Mesothelial cell of epicardium (in vitro differentiated cells): ENCODE measurements at regions not wholly inside any gene's neighbourhood (a gene's known extent, or its start where the extent isn't known, plus 50 kb on each side); places are given as distances from the start of the nearest gene placed in this dataset.
A peak's percentile ranks its signal among the peaks of the same experiment; 100 is the strongest.

Experiments used
- DNase-seq, 2 experiments: peaks; one replicate each; pipeline ENCODE4 v3.0.0; 2021; ENCODE audit warnings: low spot score in 2 of 2; ENCODE audit not compliant: unreplicated experiment in 2 of 2
- H3K27ac Mint-ChIP-seq: 2 replicates; pipeline ENCODE4 v1.8.0; 2021; ENCODE audit warnings: mixed read lengths
- H3K27me3 Mint-ChIP-seq: 2 replicates; pipeline ENCODE4 v1.8.0; 2021; ENCODE audit warnings: low read depth, mixed read lengths
- H3K36me3 Mint-ChIP-seq: 2 replicates; pipeline ENCODE4 v1.8.0; 2021; ENCODE audit warnings: mixed read lengths
- H3K4me1 Mint-ChIP-seq: 2 replicates; pipeline ENCODE4 v1.8.0; 2021; ENCODE audit warnings: mixed read lengths
- H3K4me3 Mint-ChIP-seq: 2 replicates; pipeline ENCODE4 v1.8.0; 2021; ENCODE audit warnings: mild to moderate bottlenecking, moderate library complexity, mixed read lengths
- H3K9me3 Mint-ChIP-seq: 2 replicates; pipeline ENCODE4 v1.8.0; 2021; ENCODE audit warnings: mixed read lengths
- TF ChIP-seq, protein P1 (sequence below): fragments of 200-600 bp; sonication (generic); IDR thresholded peaks from one replicate; pipeline ENCODE4 v1.5.0; 2021; ENCODE audit warnings: antibody characterized with exemption; ENCODE audit not compliant: unreplicated experiment

DNA sequence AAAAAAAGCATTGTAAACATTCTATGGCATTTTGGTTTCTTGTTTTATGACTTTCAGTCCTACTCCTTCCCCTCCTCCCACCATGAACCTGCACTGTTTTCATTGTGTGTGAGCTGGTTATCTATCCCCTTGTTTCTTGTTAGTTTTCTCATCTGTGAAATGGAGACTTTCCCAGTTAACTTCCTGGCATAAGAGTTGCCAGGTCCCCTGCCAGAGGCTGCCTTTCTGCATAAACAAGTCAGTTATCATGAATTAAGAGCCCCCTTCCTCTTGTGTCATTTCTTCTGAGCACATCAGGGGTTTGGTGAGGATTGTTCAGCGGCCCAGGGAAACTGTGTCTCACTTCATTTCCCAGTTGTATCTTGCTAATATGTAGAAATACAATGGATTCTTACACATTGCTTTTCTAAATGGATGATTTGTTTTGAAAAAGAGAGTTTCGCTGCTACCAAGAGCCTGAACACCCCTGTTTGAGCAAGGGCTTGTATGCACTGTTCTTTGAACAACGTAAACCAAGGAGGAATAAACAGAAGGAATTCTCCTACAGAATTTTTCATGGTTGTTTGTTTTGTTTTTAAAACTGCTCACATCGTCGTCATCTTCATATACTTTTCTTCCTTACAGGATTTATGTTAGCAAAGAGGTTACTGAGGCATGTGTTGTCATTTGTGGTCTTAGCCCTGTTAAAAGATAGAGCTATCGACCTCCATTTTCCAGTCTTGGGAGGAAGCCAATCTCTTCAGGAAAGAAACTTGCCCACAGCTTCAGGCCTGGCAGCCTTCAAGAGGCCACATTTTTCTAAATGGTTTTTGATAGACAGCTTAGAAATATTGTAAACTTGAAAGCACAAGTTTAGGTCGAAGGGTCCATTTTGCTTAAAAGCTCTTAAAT is 144.6 kb upstream of the IL12A start:
- DNase-seq: no peak
- no peaks in the 10 kb centered on the region for H3K27me3 Mint-ChIP-seq
- no peaks in the 10 kb centered on the region for H3K9me3 Mint-ChIP-seq
- peak overlapping the region; percentile 90 for H3K27ac Mint-ChIP-seq
- TF ChIP-seq, protein P1, sequence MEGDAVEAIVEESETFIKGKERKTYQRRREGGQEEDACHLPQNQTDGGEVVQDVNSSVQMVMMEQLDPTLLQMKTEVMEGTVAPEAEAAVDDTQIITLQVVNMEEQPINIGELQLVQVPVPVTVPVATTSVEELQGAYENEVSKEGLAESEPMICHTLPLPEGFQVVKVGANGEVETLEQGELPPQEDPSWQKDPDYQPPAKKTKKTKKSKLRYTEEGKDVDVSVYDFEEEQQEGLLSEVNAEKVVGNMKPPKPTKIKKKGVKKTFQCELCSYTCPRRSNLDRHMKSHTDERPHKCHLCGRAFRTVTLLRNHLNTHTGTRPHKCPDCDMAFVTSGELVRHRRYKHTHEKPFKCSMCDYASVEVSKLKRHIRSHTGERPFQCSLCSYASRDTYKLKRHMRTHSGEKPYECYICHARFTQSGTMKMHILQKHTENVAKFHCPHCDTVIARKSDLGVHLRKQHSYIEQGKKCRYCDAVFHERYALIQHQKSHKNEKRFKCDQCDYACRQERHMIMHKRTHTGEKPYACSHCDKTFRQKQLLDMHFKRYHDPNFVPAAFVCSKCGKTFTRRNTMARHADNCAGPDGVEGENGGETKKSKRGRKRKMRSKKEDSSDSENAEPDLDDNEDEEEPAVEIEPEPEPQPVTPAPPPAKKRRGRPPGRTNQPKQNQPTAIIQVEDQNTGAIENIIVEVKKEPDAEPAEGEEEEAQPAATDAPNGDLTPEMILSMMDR: no peak
- no peak overlapping the region for H3K4me3 Mint-ChIP-seq
- no peaks in the 10 kb centered on the region for H3K36me3 Mint-ChIP-seq
- H3K4me1 Mint-ChIP-seq: peaks cover 58% of the 10 kb centered on the region

DNA sequence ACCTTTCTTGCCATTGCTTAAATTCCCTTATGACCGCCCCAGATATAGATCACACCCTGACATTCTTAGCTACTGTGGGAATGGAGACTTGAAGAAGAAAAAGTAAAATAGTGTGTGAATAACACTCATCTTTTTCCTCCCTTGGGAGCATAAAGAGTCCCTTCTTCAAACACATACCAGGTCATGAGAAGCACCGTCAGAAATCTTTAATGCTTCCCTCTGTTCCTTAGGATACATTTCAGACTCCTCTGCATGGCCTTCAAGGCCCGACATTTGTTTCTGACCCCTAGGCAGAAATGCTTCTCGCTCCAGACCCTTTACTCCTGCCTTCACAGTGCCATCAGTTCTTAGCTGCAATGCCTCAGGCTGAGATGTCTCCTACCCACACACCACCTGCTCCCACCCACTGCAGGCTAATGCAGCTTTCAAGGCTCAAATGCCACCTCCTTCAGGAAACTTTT is 143.8 kb upstream of the IL12A start:
- peaks cover 53% of the 10 kb centered on the region for H3K4me1 Mint-ChIP-seq
- H3K27ac Mint-ChIP-seq: peak overlapping the region; percentile 90

DNA sequence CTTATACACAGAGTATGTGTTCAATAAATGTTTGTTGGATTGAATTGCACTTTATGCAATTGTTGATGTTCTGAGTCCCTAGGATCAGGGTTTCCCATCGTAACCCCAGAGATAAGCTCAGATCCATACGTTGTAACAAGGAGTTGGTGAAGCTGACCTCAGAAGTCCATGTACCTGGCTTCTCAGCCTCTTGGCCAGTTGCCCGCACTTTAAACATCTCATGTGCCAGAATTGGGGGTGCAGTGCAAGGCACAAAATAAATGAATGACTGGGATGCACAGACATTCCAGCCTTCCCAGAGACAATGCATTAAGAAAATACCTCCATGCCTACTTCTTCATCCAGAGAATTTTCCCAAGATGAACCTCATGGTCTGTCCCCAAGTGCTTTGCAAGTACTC is 142.9 kb upstream of the IL12A start:
- H3K4me1 Mint-ChIP-seq: peaks cover 44% of the 10 kb centered on the region
- DNase-seq: no peak
- no peak overlapping the region for H3K4me3 Mint-ChIP-seq
- H3K36me3 Mint-ChIP-seq: no peaks in the 10 kb centered on the region
- no peaks in the 10 kb centered on the region for H3K9me3 Mint-ChIP-seq
- no peak overlapping the region for H3K27ac Mint-ChIP-seq
- TF ChIP-seq, protein P1: no peak
- no peaks in the 10 kb centered on the region for H3K27me3 Mint-ChIP-seq

More for the DNA sequence above, 143.8 kb upstream of the IL12A start:
- no peak for DNase-seq
- Mint-ChIP-seq H3K36me3 (no peaks in the 10 kb centered on the region), H3K27me3 (no peaks in the 10 kb centered on the region), H3K9me3 (no peaks in the 10 kb centered on the region), H3K4me3 (no peak overlapping the region)
- TF ChIP-seq, protein P1: no peak

DNA sequence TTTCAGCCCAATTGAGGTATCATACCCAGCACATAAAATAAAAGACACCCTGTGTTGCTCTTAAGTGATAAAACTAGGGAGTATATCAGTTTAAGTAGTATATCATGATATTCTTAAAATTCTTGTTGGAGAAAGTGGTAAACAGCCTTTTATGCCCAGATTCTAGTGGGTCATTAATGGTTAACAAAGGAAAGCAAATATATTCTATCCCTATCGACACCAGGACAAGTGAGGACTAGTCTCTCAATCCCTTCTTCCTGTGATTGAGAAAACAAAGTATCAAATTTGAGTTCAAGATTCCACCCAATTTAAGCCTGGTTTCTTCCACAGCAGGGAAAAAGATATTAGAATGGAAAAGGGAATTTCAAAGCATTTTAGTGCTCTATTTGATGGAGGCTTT is 142.4 kb upstream of the IL12A start:
- no peaks in the 10 kb centered on the region for H3K9me3 Mint-ChIP-seq
- H3K36me3 Mint-ChIP-seq: no peaks in the 10 kb centered on the region
- peaks cover 40% of the 10 kb centered on the region for H3K4me1 Mint-ChIP-seq
- H3K27ac Mint-ChIP-seq: peak overlapping the region; percentile 16
- no peaks in the 10 kb centered on the region for H3K27me3 Mint-ChIP-seq
- DNase-seq: no peak
- H3K4me3 Mint-ChIP-seq: no peak overlapping the region
- TF ChIP-seq, protein P1: no peak

DNA sequence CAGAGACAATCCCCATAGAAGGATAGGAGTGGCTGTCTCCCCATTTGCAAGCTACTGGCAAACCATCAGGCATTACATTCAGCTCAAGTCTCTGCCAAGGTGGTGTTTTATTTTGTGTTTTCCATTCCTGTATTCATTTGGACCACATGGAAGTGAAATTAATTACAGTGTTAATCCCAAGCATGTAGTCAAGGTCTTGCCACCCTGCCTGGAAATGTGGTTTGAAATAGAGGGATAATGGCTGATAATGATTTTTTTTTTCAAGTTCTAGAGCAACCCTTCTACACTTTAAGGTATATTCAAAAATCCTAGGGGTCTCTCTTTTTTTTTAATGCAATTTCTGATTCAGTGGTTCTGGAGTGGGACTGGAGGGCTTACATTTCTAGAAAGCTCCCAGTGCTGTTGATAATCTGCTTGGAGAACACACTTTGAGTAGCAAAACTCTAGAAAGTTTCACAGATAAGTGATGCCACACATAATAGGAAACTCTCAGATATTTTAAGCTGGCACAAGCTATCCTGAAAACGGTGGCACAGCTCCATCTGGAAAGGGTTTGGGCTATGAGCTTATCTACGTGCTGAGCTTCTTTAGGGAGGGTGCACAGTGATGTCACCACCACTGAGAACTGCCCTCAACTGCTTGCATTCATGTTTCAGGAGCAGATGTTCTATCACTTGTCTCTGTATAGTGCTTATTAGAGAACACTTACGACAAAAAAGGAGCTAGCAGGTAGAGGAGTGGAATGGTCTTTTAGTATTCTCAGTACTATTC is 140.1 kb upstream of the IL12A start:
- DNase-seq: no peak
- no peak overlapping the region for H3K4me3 Mint-ChIP-seq
- peaks cover 54% of the 10 kb centered on the region for H3K4me1 Mint-ChIP-seq
- H3K36me3 Mint-ChIP-seq: no peaks in the 10 kb centered on the region
- TF ChIP-seq, protein P1: no peak
- H3K27me3 Mint-ChIP-seq: no peaks in the 10 kb centered on the region
- H3K27ac Mint-ChIP-seq: no peak overlapping the region
- H3K9me3 Mint-ChIP-seq: no peaks in the 10 kb centered on the region
